ENCODE measurements at regions not wholly inside any gene's neighbourhood (a gene's known extent, or its start where the extent isn't known, plus 50 kb on each side); places are given as distances from the start of the nearest gene placed in this dataset.

- TF ChIP-seq, protein P1, sequence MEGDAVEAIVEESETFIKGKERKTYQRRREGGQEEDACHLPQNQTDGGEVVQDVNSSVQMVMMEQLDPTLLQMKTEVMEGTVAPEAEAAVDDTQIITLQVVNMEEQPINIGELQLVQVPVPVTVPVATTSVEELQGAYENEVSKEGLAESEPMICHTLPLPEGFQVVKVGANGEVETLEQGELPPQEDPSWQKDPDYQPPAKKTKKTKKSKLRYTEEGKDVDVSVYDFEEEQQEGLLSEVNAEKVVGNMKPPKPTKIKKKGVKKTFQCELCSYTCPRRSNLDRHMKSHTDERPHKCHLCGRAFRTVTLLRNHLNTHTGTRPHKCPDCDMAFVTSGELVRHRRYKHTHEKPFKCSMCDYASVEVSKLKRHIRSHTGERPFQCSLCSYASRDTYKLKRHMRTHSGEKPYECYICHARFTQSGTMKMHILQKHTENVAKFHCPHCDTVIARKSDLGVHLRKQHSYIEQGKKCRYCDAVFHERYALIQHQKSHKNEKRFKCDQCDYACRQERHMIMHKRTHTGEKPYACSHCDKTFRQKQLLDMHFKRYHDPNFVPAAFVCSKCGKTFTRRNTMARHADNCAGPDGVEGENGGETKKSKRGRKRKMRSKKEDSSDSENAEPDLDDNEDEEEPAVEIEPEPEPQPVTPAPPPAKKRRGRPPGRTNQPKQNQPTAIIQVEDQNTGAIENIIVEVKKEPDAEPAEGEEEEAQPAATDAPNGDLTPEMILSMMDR (IDR thresholded peaks at IDR 0.05): no peak
- TF ChIP-seq POLR2A (IDR thresholded peaks at IDR 0.05): no peak
Measured at GRCh38 chr14:71508901-71509300, 423.3 kb upstream of the RGS6 start.

Data from body of pancreas (tissue), 4 donors.